Astrocyte (in vitro differentiated cells and primary cell): ENCODE measurements at regions not wholly inside any gene's neighbourhood (a gene's known extent, or its start where the extent isn't known, plus 50 kb on each side); places are given as distances from the start of the nearest gene placed in this dataset.

Experiments
- DNase-seq: peaks from one replicate; pipeline ENCODE4 v3.0.0-alpha.2; 2010; ENCODE audit warnings: low read depth
- FAIRE-seq: peaks from 2 replicates; lab custom pipeline; 2011; peaks lifted over from hg19 to GRCh38; lab: Jason Lieb, UNC
- H2AFZ ChIP-seq: 2 replicates; pipeline ENCODE4 v1.6.0; 2012; ENCODE audit warnings: low read depth, low read length, inconsistent platforms
- H3K27ac ChIP-seq: 2 replicates; pipeline ENCODE4 v1.5.1; 2011; ENCODE audit warnings: low read depth, low read length, inconsistent platforms
- H3K27me3 ChIP-seq: 2 replicates; pipeline ENCODE4 v1.6.0; 2011; ENCODE audit warnings: low read length, inconsistent platforms; ENCODE audit not compliant: insufficient read depth
- H3K36me3 ChIP-seq: 2 replicates; pipeline ENCODE4 v1.5.1; 2011; ENCODE audit warnings: low read length, inconsistent platforms; ENCODE audit not compliant: insufficient read depth
- H3K4me1 ChIP-seq: 2 replicates; pipeline ENCODE4 v1.5.1; 2011; ENCODE audit warnings: low read length, inconsistent platforms; ENCODE audit not compliant: insufficient read depth
- H3K4me2 ChIP-seq: 2 replicates; pipeline ENCODE4 v1.6.0; 2012; ENCODE audit warnings: low read length, inconsistent platforms
- H3K4me3 ChIP-seq: 2 replicates; pipeline ENCODE4 v1.5.1; 2011; ENCODE audit warnings: low read depth, mild to moderate bottlenecking, low read length, inconsistent platforms; ENCODE audit not compliant: insufficient read depth
- H3K79me2 ChIP-seq: 2 replicates; pipeline ENCODE4 v1.6.0; 2012; ENCODE audit warnings: mild to moderate bottlenecking, low read length, inconsistent platforms; ENCODE audit not compliant: insufficient read depth
- H3K9ac ChIP-seq: 2 replicates; pipeline ENCODE4 v1.6.0; 2012; ENCODE audit warnings: mild to moderate bottlenecking, low read length, inconsistent platforms
- H3K9me3 ChIP-seq: 2 replicates; pipeline ENCODE4 v1.5.1; 2012; ENCODE audit warnings: low read depth, mild to moderate bottlenecking, low read length, inconsistent platforms; ENCODE audit not compliant: insufficient read depth
- H4K20me1 ChIP-seq: 2 replicates; pipeline ENCODE4 v1.6.0; 2012; ENCODE audit warnings: low read length, inconsistent platforms; ENCODE audit not compliant: insufficient read depth
- H3K27ac Mint-ChIP-seq: one replicate; pipeline ENCODE4 v1.8.0; 2021; ENCODE audit warnings: mild to moderate bottlenecking, mixed read lengths; ENCODE audit not compliant: unreplicated experiment
- H3K27me3 Mint-ChIP-seq: one replicate; pipeline ENCODE4 v1.8.0; 2021; ENCODE audit warnings: low read depth, mixed read lengths; ENCODE audit not compliant: unreplicated experiment
- H3K36me3 Mint-ChIP-seq: one replicate; pipeline ENCODE4 v1.8.0; 2021; ENCODE audit warnings: low read depth, mixed read lengths; ENCODE audit not compliant: unreplicated experiment
- H3K4me1 Mint-ChIP-seq: one replicate; pipeline ENCODE4 v1.8.0; 2021; ENCODE audit warnings: low read depth, mixed read lengths; ENCODE audit not compliant: unreplicated experiment
- H3K4me3 Mint-ChIP-seq: one replicate; pipeline ENCODE4 v1.8.0; 2021; ENCODE audit warnings: mild to moderate bottlenecking, moderate library complexity, mixed read lengths; ENCODE audit not compliant: unreplicated experiment
- H3K9me3 Mint-ChIP-seq: one replicate; pipeline ENCODE4 v1.8.0; 2021; ENCODE audit warnings: mild to moderate bottlenecking, mixed read lengths; ENCODE audit not compliant: unreplicated experiment
- CTCF ChIP-seq: IDR thresholded peaks from 2 replicates; pipeline ENCODE4 v1.5.1; 2011; ENCODE audit warnings: low read depth, mild to moderate bottlenecking, inconsistent platforms, low read length, moderate library complexity; ENCODE audit not compliant: insufficient read depth
- EZH2 ChIP-seq: IDR thresholded peaks from 2 replicates; pipeline ENCODE4 v1.6.1; 2012; ENCODE audit warnings: mild to moderate bottlenecking, low read length, inconsistent platforms; ENCODE audit not compliant: insufficient read depth

GRCh38 chr16:26275021-26275590 is 583.3 kb downstream of the HS3ST4 start:
- Histone ChIP-seq H3K4me3 (no peak overlapping the region), H4K20me1 (no peaks in the 10 kb centered on the region), H3K79me2 (no peaks in the 10 kb centered on the region), H2AFZ (no peak overlapping the region), H3K9ac (no peak overlapping the region), H3K4me2 (no peak overlapping the region), H3K4me1 (no peaks in the 10 kb centered on the region), H3K27ac (no peak overlapping the region), H3K27me3 (no peaks in the 10 kb centered on the region), H3K9me3 (peaks cover 4% of the 10 kb centered on the region), H3K36me3 (no peaks in the 10 kb centered on the region)
- FAIRE-seq, result no peak
- Mint-ChIP-seq H3K27me3 (no peaks in the 10 kb centered on the region), H3K27ac (no peak overlapping the region), H3K36me3 (no peaks in the 10 kb centered on the region), H3K9me3 (no peaks in the 10 kb centered on the region), H3K4me1 (no peaks in the 10 kb centered on the region), H3K4me3 (no peak overlapping the region)
- no peak for DNase-seq
- TF ChIP-seq CTCF, result no peak
- no peak for TF ChIP-seq EZH2

GRCh38 chr16:26276289-26276688 is 584.5 kb downstream of the HS3ST4 start:
- Histone ChIP-seq H3K36me3 (no peaks in the 10 kb centered on the region), H4K20me1 (no peaks in the 10 kb centered on the region), H3K27me3 (no peaks in the 10 kb centered on the region), H3K9me3 (peaks cover 4% of the 10 kb centered on the region), H3K79me2 (no peaks in the 10 kb centered on the region), H3K27ac (no peak overlapping the region), H3K4me3 (no peak overlapping the region), H2AFZ (no peak overlapping the region), H3K4me1 (no peaks in the 10 kb centered on the region), H3K9ac (no peak overlapping the region), H3K4me2 (no peak overlapping the region)
- H3K36me3 Mint-ChIP-seq, result no peaks in the 10 kb centered on the region
- no peak for FAIRE-seq
- no peak overlapping the region for H3K4me3 Mint-ChIP-seq
- no peaks in the 10 kb centered on the region for H3K4me1 Mint-ChIP-seq
- DNase-seq, result no peak
- no peak overlapping the region for H3K27ac Mint-ChIP-seq
- TF ChIP-seq CTCF, result no peak
- no peak for TF ChIP-seq EZH2
- H3K9me3 Mint-ChIP-seq, result no peaks in the 10 kb centered on the region
- H3K27me3 Mint-ChIP-seq, result no peaks in the 10 kb centered on the region

GRCh38 chr16:26281381-26282110 is 589.8 kb downstream of the HS3ST4 start:
- Histone ChIP-seq H3K9ac (no peak overlapping the region), H3K79me2 (no peaks in the 10 kb centered on the region), H4K20me1 (no peaks in the 10 kb centered on the region), H3K4me2 (no peak overlapping the region), H3K27ac (no peak overlapping the region), H3K36me3 (no peaks in the 10 kb centered on the region), H3K27me3 (no peaks in the 10 kb centered on the region), H3K9me3 (peaks cover 3% of the 10 kb centered on the region), H3K4me1 (no peaks in the 10 kb centered on the region), H2AFZ (no peak overlapping the region), H3K4me3 (no peak overlapping the region)
- no peaks in the 10 kb centered on the region for H3K4me1 Mint-ChIP-seq
- H3K27ac Mint-ChIP-seq, result no peak overlapping the region
- H3K4me3 Mint-ChIP-seq, result no peak overlapping the region
- TF ChIP-seq CTCF, result no peak
- no peak for TF ChIP-seq EZH2
- FAIRE-seq (no peak), DNase-seq (no peak)
- H3K36me3 Mint-ChIP-seq, result no peaks in the 10 kb centered on the region
- H3K9me3 Mint-ChIP-seq, result no peaks in the 10 kb centered on the region
- no peaks in the 10 kb centered on the region for H3K27me3 Mint-ChIP-seq
